ENCODE measurements at regions not wholly inside any gene's neighbourhood (a gene's known extent, or its start where the extent isn't known, plus 50 kb on each side); places are given as distances from the start of the nearest gene placed in this dataset.
"Not testable (repeated sequence)": the region's sequence is repeated elsewhere in the genome, so short reads cannot be mapped to it uniquely, and the experiment has no call there.

DNA sequence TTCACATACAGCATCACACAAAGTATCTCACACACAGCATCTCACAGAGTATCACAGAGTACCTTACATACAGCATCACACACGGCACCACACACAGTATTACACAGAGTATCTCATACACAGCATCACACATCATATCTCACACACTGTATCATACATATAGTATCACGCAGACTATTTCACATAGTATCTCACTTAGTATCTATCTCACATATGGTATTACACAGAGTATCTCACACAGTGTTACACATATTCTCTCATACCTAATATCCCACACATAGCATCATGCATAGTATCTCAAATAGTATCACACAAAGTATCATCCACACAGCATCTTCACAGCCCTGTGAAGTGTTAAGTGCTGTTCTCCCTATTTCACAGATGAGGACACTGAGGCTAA lies 121.5 kb upstream of the RAB4A start:
- DNase-seq (ENCODE audit: low spot score) = no peak
- TF ChIP-seq, protein P1, sequence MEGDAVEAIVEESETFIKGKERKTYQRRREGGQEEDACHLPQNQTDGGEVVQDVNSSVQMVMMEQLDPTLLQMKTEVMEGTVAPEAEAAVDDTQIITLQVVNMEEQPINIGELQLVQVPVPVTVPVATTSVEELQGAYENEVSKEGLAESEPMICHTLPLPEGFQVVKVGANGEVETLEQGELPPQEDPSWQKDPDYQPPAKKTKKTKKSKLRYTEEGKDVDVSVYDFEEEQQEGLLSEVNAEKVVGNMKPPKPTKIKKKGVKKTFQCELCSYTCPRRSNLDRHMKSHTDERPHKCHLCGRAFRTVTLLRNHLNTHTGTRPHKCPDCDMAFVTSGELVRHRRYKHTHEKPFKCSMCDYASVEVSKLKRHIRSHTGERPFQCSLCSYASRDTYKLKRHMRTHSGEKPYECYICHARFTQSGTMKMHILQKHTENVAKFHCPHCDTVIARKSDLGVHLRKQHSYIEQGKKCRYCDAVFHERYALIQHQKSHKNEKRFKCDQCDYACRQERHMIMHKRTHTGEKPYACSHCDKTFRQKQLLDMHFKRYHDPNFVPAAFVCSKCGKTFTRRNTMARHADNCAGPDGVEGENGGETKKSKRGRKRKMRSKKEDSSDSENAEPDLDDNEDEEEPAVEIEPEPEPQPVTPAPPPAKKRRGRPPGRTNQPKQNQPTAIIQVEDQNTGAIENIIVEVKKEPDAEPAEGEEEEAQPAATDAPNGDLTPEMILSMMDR (IDR thresholded peaks at IDR 0.05) = no peak
- H3K36me3 ChIP-seq = no peaks in the 10 kb centered on the region
- H3K27ac ChIP-seq = no peak overlapping the region
- H3K27me3 ChIP-seq (replicated peaks; ENCODE audit: insufficient read depth) = no peaks in the 10 kb centered on the region
- ATAC-seq (ENCODE audit: insufficient number of reproducible peaks, low FRiP score, low read depth) = no peak
- no peak overlapping the region for H3K4me3 ChIP-seq
- peaks cover 0 to 21% of the 10 kb centered on the region in 2 donors for H3K4me1 ChIP-seq (ENCODE audit: control insufficient read depth in 1 of 2, low read depth in 2 of 2)
- no peaks in the 10 kb centered on the region for H3K9me3 ChIP-seq

DNA sequence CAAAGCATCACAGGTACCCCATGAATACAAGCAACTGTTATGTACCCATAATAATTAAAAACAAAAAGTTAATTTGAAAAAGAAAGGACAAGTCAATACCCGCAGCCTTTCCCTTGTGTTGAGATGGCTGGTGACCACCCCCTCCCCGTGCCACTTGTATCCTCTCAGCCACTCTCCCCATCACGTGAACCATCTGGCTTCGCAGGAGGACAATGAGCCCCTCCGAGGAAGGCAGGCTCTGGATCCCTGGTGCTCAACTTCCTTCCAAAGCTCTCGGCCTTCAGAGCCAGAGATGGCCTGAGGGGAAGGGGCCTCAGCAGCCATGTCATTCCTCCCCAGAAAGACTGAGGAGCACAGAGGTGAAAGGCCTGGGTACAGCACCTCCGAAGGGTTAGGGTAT lies 120.4 kb upstream of the RAB4A start:
- TF ChIP-seq, protein P1 (IDR thresholded peaks at IDR 0.05) = no peak
- H3K4me1 ChIP-seq (ENCODE audit: control insufficient read depth in 1 of 2, low read depth in 2 of 2) = peaks cover 0 to 21% of the 10 kb centered on the region in 2 donors
- H3K4me3 ChIP-seq = no peak overlapping the region
- no peak overlapping the region for H3K27ac ChIP-seq
- DNase-seq (ENCODE audit: low spot score) = no peak
- no peak for ATAC-seq (ENCODE audit: insufficient number of reproducible peaks, low FRiP score, low read depth)
- no peaks in the 10 kb centered on the region for H3K36me3 ChIP-seq
- H3K9me3 ChIP-seq = no peaks in the 10 kb centered on the region
- no peaks in the 10 kb centered on the region for H3K27me3 ChIP-seq (replicated peaks; ENCODE audit: insufficient read depth)

DNA sequence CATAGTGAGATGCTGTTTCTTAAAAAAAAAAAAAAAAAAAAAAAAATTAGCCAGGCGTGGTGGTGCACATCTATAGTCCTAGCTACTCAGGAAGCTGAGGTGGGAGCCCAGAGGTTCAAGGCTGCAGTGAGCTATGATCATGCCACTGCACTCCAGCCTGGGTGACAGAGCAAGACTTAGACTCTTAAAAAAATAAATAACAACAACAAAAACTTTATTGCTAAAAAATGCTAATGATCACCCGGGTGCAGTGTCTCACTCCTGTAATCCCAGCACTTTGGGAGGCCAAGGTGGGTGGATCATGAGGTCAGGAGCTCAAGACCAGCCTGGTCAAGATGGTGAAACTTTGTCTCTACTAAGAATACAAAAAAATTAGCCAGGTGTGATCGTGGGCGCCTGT lies 119.5 kb upstream of the RAB4A start:
- not testable (repeated sequence) for H3K27me3 ChIP-seq (replicated peaks; ENCODE audit: insufficient read depth); H3K27ac ChIP-seq; H3K4me3 ChIP-seq; H3K9me3 ChIP-seq; DNase-seq (ENCODE audit: low spot score); ATAC-seq (ENCODE audit: insufficient number of reproducible peaks, low FRiP score, low read depth); H3K36me3 ChIP-seq
- peaks cover 3 to 27% of the 10 kb centered on the region in 2 donors for H3K4me1 ChIP-seq (ENCODE audit: control insufficient read depth in 1 of 2, low read depth in 2 of 2)

DNA sequence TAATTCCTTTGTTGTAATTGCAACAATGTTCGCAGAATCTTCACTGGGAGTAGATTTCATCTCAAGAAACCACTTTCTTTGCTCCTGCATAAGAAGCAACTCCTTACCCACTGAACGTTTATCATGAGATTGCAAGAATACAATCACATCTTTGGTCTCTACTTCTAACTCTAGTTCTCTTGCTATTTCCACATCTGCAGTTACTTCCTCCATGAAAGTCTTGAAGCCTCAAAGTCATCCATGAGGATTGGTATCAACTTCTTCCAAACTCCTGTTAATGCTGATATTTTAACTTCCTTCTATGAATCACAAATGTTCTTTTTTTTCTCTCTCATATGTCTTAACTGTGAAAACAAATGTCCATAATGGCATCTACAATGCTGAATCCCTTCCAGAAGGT lies 118.6 kb upstream of the RAB4A start:
- TF ChIP-seq, protein P1 (IDR thresholded peaks at IDR 0.05) = no peak
- ATAC-seq (ENCODE audit: insufficient number of reproducible peaks, low FRiP score, low read depth) (no peak), DNase-seq (ENCODE audit: low spot score) (no peak)
- Histone ChIP-seq H3K9me3 (no peaks in the 10 kb centered on the region), H3K27me3 (replicated peaks; ENCODE audit: insufficient read depth) (no peaks in the 10 kb centered on the region), H3K4me3 (no peak overlapping the region), H3K36me3 (no peaks in the 10 kb centered on the region), H3K4me1 (ENCODE audit: control insufficient read depth in 1 of 2, low read depth in 2 of 2) (peaks cover 3 to 30% of the 10 kb centered on the region in 2 donors), H3K27ac (no peak overlapping the region)

DNA sequence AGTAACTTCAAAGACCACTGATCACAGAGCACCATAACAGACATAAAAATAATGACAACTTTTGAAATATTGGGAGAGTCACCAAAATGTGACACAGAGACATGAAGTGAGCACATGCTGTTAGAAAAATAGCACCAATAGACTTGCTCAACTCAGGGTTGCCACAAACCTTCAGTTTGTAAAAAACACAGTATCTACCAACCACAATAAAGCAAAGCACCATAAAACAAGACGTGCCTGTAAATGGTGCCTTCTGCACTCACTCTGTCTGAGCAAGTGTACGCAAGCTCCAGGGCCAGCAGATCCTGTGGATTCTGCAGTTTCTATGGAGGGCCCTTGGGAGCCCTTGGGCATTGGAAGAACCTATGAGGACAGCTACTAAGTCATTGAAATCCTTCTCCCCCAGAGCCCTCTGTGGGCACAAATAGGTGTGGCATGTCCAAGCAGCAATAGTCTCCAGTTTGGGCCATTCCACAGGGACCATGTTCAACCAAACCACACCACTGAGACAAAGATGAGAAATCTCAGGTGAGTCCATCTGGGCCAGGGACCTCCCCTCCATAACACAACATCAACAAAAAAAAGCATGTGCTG lies 116.9 kb upstream of the RAB4A start:
- Histone ChIP-seq H3K9me3 (no peaks in the 10 kb centered on the region), H3K4me3 (no peak overlapping the region), H3K27ac (no peak overlapping the region), H3K4me1 (ENCODE audit: control insufficient read depth in 1 of 2, low read depth in 2 of 2) (peaks cover 3 to 19% of the 10 kb centered on the region in 2 donors), H3K27me3 (replicated peaks; ENCODE audit: insufficient read depth) (no peaks in the 10 kb centered on the region), H3K36me3 (no peaks in the 10 kb centered on the region)
- no peak for ATAC-seq (ENCODE audit: insufficient number of reproducible peaks, low FRiP score, low read depth)
- DNase-seq (ENCODE audit: low spot score) = no peak
- TF ChIP-seq, protein P1 (IDR thresholded peaks at IDR 0.05) = no peak

DNA sequence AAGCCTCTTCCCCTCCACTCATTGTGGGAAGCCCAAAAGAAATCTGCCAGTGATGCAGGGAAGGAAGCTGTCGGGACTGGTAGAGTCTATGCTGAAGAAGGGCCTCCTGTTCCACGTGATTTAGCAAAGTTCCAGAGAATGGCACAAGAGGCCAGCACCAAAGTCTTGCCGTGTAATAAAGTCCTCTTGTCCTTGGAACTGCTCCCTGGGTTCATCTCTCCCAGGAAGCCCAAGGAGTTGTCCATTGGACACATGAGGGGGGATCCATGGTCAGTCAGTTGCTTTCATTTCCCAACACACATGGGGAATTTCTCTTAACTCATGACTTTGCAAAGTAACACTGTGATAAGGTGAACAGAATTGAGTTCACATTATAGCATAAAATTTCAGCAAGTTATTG lies 116.1 kb upstream of the RAB4A start:
- Histone ChIP-seq H3K36me3 (no peaks in the 10 kb centered on the region), H3K4me3 (no peak overlapping the region), H3K4me1 (ENCODE audit: control insufficient read depth in 1 of 2, low read depth in 2 of 2) (peaks cover 3 to 19% of the 10 kb centered on the region in 2 donors), H3K27me3 (replicated peaks; ENCODE audit: insufficient read depth) (no peaks in the 10 kb centered on the region), H3K9me3 (no peaks in the 10 kb centered on the region), H3K27ac (no peak overlapping the region)
- ATAC-seq (ENCODE audit: insufficient number of reproducible peaks, low FRiP score, low read depth) = no peak
- DNase-seq (ENCODE audit: low spot score) = no peak
- TF ChIP-seq, protein P1 (IDR thresholded peaks at IDR 0.05) = no peak

All from thoracic aorta (tissue), 2 donors.